ENCODE measurements at regions not wholly inside any gene's neighbourhood (a gene's known extent, or its start where the extent isn't known, plus 50 kb on each side); places are given as distances from the start of the nearest gene placed in this dataset.
"Not testable (repeated sequence)": the region's sequence is repeated elsewhere in the genome, so short reads cannot be mapped to it uniquely, and the experiment has no call there.

- Histone ChIP-seq H3K9me3 (no peaks in the 10 kb centered on the region), H3K36me3 (no peaks in the 10 kb centered on the region), H3K4me3 (no peak overlapping the region), H3K4me1 (replicated peaks) (no peaks in the 10 kb centered on the region), H3K27me3 (replicated peaks; ENCODE audit: insufficient read depth) (no peaks in the 10 kb centered on the region), H3K27ac (no peak overlapping the region)
- no peak for DNase-seq (ENCODE audit: low spot score)
- intact Hi-C loops (cut with DNase I) = no loop called here
- TF ChIP-seq POLR2A (IDR thresholded peaks at IDR 0.05) (no peak), CTCF (IDR thresholded peaks at IDR 0.05) (no peak), POLR2AphosphoS5 (IDR thresholded peaks at IDR 0.05) (no peak)
- WGBS = 76% methylated on average over 4 of the region's 4 CpGs
These were observed 735.5 kb upstream of the AUTS2 start for GRCh38 chr7:68862736-68863135.

- intact Hi-C loops (cut with DNase I) = no loop called here
These were observed 732.7 kb upstream of the AUTS2 start for GRCh38 chr7:68865351-68866199.

GRCh38 chr7:68866200-68866570, 732.1 kb upstream of the AUTS2 start:
- H3K4me1 ChIP-seq (replicated peaks) = no peaks in the 10 kb centered on the region
- DNase-seq (ENCODE audit: low spot score) = no peak
- 81% methylated on average over 4 of the region's 4 CpGs for WGBS
- H3K36me3 ChIP-seq = no peaks in the 10 kb centered on the region
- intact Hi-C loops (cut with DNase I) = no loop called here
- no peaks in the 10 kb centered on the region for H3K9me3 ChIP-seq
- no peak for TF ChIP-seq POLR2AphosphoS5 (IDR thresholded peaks at IDR 0.05)
- TF ChIP-seq POLR2A (IDR thresholded peaks at IDR 0.05) = no peak
- no peak for TF ChIP-seq CTCF (IDR thresholded peaks at IDR 0.05)
- no peak overlapping the region for H3K27ac ChIP-seq
- H3K27me3 ChIP-seq (replicated peaks; ENCODE audit: insufficient read depth) = peaks cover 2% of the 10 kb centered on the region
- H3K4me3 ChIP-seq = no peak overlapping the region

More at GRCh38 chr7:68865351-68866199, 732.7 kb upstream of the AUTS2 start:
- no peak for TF ChIP-seq POLR2A (IDR thresholded peaks at IDR 0.05)
- no peak for TF ChIP-seq CTCF (IDR thresholded peaks at IDR 0.05)
- TF ChIP-seq POLR2AphosphoS5 (IDR thresholded peaks at IDR 0.05) = no peak
- no peaks in the 10 kb centered on the region for H3K4me1 ChIP-seq (replicated peaks)
- H3K4me3 ChIP-seq = no peak overlapping the region
- 82% methylated on average over 6 of the region's 6 CpGs for WGBS
- H3K36me3 ChIP-seq = no peaks in the 10 kb centered on the region
- DNase-seq (ENCODE audit: low spot score) = no peak
- no peak overlapping the region for H3K27ac ChIP-seq
- peaks cover 2% of the 10 kb centered on the region for H3K27me3 ChIP-seq (replicated peaks; ENCODE audit: insufficient read depth)
- H3K9me3 ChIP-seq = no peaks in the 10 kb centered on the region

- DNase-seq (ENCODE audit: low spot score); H3K27me3 ChIP-seq (replicated peaks; ENCODE audit: insufficient read depth); H3K9me3 ChIP-seq; H3K4me1 ChIP-seq (replicated peaks); H3K36me3 ChIP-seq; H3K4me3 ChIP-seq; intact Hi-C loops (cut with DNase I); H3K27ac ChIP-seq: not testable (repeated sequence)
- WGBS = 69% methylated on average over 3 of the region's 3 CpGs
These were observed 731.6 kb upstream of the AUTS2 start for GRCh38 chr7:68866721-68867120.

- no peak for TF ChIP-seq POLR2AphosphoS5 (IDR thresholded peaks at IDR 0.05)
- no peak for TF ChIP-seq POLR2A (IDR thresholded peaks at IDR 0.05)
- TF ChIP-seq CTCF (IDR thresholded peaks at IDR 0.05) = no peak
- H3K27ac ChIP-seq = no peak overlapping the region
- H3K4me3 ChIP-seq = no peak overlapping the region
- H3K36me3 ChIP-seq = no peaks in the 10 kb centered on the region
- no peaks in the 10 kb centered on the region for H3K9me3 ChIP-seq
- intact Hi-C loops (cut with DNase I) = no loop called here
- 76% methylated on average over 6 of the region's 6 CpGs for WGBS
- H3K27me3 ChIP-seq (replicated peaks; ENCODE audit: insufficient read depth) = peaks cover 2% of the 10 kb centered on the region
- H3K4me1 ChIP-seq (replicated peaks) = no peaks in the 10 kb centered on the region
- DNase-seq (ENCODE audit: low spot score) = no peak
These were observed 729.3 kb upstream of the AUTS2 start for GRCh38 chr7:68868978-68869377.
